Smooth muscle cell (in vitro differentiated cells): ENCODE measurements at regions not wholly inside any gene's neighbourhood (a gene's known extent, or its start where the extent isn't known, plus 50 kb on each side); places are given as distances from the start of the nearest gene placed in this dataset.

ENCODE experiments used
- DNase-seq: peaks from one replicate; lab custom pipeline; 2025; ENCODE audit not compliant: unreplicated experiment; lab: John Stamatoyannopoulos, UW
- H2AFZ ChIP-seq: fragments of 200-600 bp; sonication (generic); 2 replicates; pipeline ENCODE4 v1.6.0; 2016; ENCODE audit warnings: antibody characterized with exemption, low read depth, mild to moderate bottlenecking
- H3F3A ChIP-seq: fragments of 200-600 bp; sonication (generic); 2 replicates; pipeline ENCODE4 v1.6.0; 2017; ENCODE audit warnings: antibody characterized with exemption, low read depth
- H3K27ac ChIP-seq: fragments of 200-600 bp; sonication (generic); 2 replicates; pipeline ENCODE4 v1.5.1; 2016; ENCODE audit warnings: low read depth, mild to moderate bottlenecking
- H3K27me3 ChIP-seq: fragments of 200-600 bp; sonication (generic); 2 replicates; pipeline ENCODE4 v1.6.1; 2016; ENCODE audit warnings: low read depth, mild to moderate bottlenecking
- H3K36me3 ChIP-seq: fragments of 200-600 bp; sonication (generic); 2 replicates; pipeline ENCODE4 v1.5.1; 2016; ENCODE audit warnings: low read depth
- H3K4me1 ChIP-seq: fragments of 200-600 bp; sonication (generic); 2 replicates; pipeline ENCODE4 v1.5.1; 2016; ENCODE audit warnings: low read depth
- H3K4me2 ChIP-seq: fragments of 200-600 bp; sonication (generic); 2 replicates; pipeline ENCODE4 v1.6.0; 2016; ENCODE audit warnings: mild to moderate bottlenecking
- H3K4me3 ChIP-seq: fragments of 200-600 bp; sonication (generic); 2 replicates; pipeline ENCODE4 v1.5.1; 2016; ENCODE audit warnings: mild to moderate bottlenecking
- H3K79me2 ChIP-seq: fragments of 200-600 bp; sonication (generic); 2 replicates; pipeline ENCODE4 v1.6.0; 2016; ENCODE audit warnings: low read depth, mild to moderate bottlenecking
- H3K9ac ChIP-seq: fragments of 200-600 bp; sonication (generic); 2 replicates; pipeline ENCODE4 v1.6.0; 2016; ENCODE audit warnings: low read depth
- H3K9me3 ChIP-seq: fragments of 200-600 bp; sonication (generic); replicated peaks from 2 replicates; pipeline ENCODE4 v1.5.1; 2016; ENCODE audit warnings: low read depth
- H4K20me1 ChIP-seq: fragments of 200-600 bp; sonication (generic); 2 replicates; pipeline ENCODE4 v1.6.0; 2016; ENCODE audit warnings: low read depth
- CTCF ChIP-seq: fragments of 200-600 bp; sonication (generic); IDR thresholded peaks from 2 replicates; pipeline ENCODE4 v1.5.1; 2017; ENCODE audit warnings: borderline replicate concordance, mild to moderate bottlenecking, antibody characterized with exemption; ENCODE audit not compliant: insufficient read depth, poor library complexity, severe bottlenecking
- WGBS: methylation state at CpG from one replicate; pipeline ENCODE4 v1.1.7; 2016; ENCODE audit warnings: low lambda C conversion rate; 5-methylcytosine and 5-hydroxymethylcytosine counted together

GRCh38 chr6:160899671-160900430, 91.7 kb upstream of the MAP3K4 start:
- H3K27me3 ChIP-seq: no peaks in the 10 kb centered on the region
- H4K20me1 ChIP-seq: no peaks in the 10 kb centered on the region
- no peaks in the 10 kb centered on the region for H3K36me3 ChIP-seq
- TF ChIP-seq CTCF: no peak
- no peaks in the 10 kb centered on the region for H3K4me1 ChIP-seq
- H3K4me3 ChIP-seq: no peak overlapping the region
- H3K27ac ChIP-seq: no peak overlapping the region
- DNase-seq: no peak
- no peaks in the 10 kb centered on the region for H3K9me3 ChIP-seq
- H3K79me2 ChIP-seq: no peaks in the 10 kb centered on the region
- no peak overlapping the region for H2AFZ ChIP-seq
- no peak overlapping the region for H3K4me2 ChIP-seq
- WGBS: 82% methylated on average over 6 of the region's 6 CpGs
- no peak overlapping the region for H3K9ac ChIP-seq
- no peaks in the 10 kb centered on the region for H3F3A ChIP-seq

DNA sequence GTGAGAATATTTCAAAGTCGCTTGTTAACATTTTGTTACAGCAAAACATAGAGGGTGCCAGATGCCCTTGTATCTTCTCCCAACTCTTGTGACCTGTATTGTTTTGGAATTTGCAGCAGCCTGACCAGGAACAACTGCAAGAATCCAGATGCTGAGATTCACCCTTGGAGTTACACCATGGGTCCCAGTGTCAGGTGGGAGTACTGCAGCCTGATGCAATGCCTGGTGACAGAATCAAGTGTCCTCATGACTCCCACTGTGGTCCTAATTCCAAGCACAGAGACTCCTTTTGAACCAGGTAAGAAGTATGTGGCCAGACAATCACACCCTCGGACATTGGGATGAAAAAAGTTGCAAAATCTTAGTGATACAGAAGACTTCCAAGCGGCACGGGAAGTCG, 79.6 kb upstream of the MAP3K4 start:
- DNase-seq: no peak
- no peak overlapping the region for H3K9ac ChIP-seq
- H3K79me2 ChIP-seq: no peaks in the 10 kb centered on the region
- H3K4me2 ChIP-seq: no peak overlapping the region
- no peaks in the 10 kb centered on the region for H3K9me3 ChIP-seq
- H3K4me3 ChIP-seq: no peak overlapping the region
- H3F3A ChIP-seq: no peaks in the 10 kb centered on the region
- H2AFZ ChIP-seq: no peak overlapping the region
- no peaks in the 10 kb centered on the region for H4K20me1 ChIP-seq
- H3K27me3 ChIP-seq: no peaks in the 10 kb centered on the region
- no peaks in the 10 kb centered on the region for H3K36me3 ChIP-seq
- WGBS: 92% methylated on average over 5 of the region's 5 CpGs
- H3K27ac ChIP-seq: no peak overlapping the region
- TF ChIP-seq CTCF: no peak
- no peaks in the 10 kb centered on the region for H3K4me1 ChIP-seq

DNA sequence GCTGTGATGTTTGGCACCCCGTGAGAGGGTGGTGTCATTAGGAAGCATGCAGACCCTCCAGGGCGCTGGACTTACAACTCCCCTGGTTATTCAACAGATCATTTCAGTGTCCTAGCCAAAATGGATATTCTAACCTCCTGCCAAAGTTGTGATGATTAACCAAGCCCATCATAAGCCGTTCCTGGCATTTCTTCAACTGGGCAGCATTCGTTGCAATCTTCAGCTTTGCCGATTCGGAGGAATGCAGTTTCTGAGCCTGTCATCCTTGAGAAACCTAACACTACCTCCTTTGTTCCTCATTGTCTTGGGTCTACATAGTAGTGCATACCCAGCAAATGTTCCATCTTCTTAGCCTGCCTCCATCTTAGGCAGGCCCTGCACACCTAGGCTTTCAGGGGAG, 79.2 kb upstream of the MAP3K4 start:
- Histone ChIP-seq H3K9me3 (no peaks in the 10 kb centered on the region), H2AFZ (no peak overlapping the region), H3K4me3 (no peak overlapping the region), H3K27me3 (no peaks in the 10 kb centered on the region), H3K27ac (no peak overlapping the region), H3K9ac (no peak overlapping the region), H4K20me1 (no peaks in the 10 kb centered on the region), H3K79me2 (no peaks in the 10 kb centered on the region), H3K4me1 (no peaks in the 10 kb centered on the region), H3F3A (no peaks in the 10 kb centered on the region), H3K4me2 (no peak overlapping the region), H3K36me3 (no peaks in the 10 kb centered on the region)
- DNase-seq: no peak
- WGBS: 94% methylated on average over 6 of the region's 6 CpGs
- TF ChIP-seq CTCF: no peak

- no peak overlapping the region for H2AFZ ChIP-seq
Measured at GRCh38 chr6:160917572-160917971, 74.0 kb upstream of the MAP3K4 start.

More at GRCh38 chr6:160917572-160917971, 74.0 kb upstream of the MAP3K4 start:
- H3F3A ChIP-seq: no peaks in the 10 kb centered on the region
- H3K27me3 ChIP-seq: no peaks in the 10 kb centered on the region
- no peak overlapping the region for H3K9ac ChIP-seq
- H3K27ac ChIP-seq: no peak overlapping the region
- no peaks in the 10 kb centered on the region for H4K20me1 ChIP-seq
- no peak overlapping the region for H3K4me3 ChIP-seq
- WGBS: 86% methylated on average over 3 of the region's 3 CpGs
- TF ChIP-seq CTCF: no peak
- no peaks in the 10 kb centered on the region for H3K79me2 ChIP-seq
- H3K36me3 ChIP-seq: no peaks in the 10 kb centered on the region
- DNase-seq: no peak
- no peaks in the 10 kb centered on the region for H3K4me1 ChIP-seq
- no peaks in the 10 kb centered on the region for H3K9me3 ChIP-seq
- H3K4me2 ChIP-seq: no peak overlapping the region
